ENCODE measurements at regions not wholly inside any gene's neighbourhood (a gene's known extent, or its start where the extent isn't known, plus 50 kb on each side); places are given as distances from the start of the nearest gene placed in this dataset.

DNA sequence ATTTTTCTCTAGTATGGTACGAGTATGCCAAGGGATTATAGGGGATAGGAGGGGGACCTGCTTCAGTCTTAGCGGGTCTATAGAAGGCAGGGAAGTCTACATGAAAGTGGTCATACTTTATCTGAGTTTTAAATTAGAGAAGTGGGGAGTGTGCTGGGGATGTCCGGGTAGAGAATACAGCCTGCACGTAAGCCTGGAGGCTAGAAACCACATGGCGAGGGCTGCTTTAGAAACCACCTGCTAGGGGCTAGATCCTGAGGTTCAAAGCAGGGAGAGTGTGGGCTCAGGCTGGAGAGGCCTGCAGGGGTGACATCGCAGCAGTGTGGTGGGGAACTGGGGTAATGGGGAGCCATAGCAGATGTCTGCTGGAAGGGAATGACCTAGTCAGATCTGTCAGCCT, 85.2 kb downstream of the VEGFA start:
- TF ChIP-seq YY1 (IDR thresholded peaks at IDR 0.05; ENCODE audit: extremely low read depth, insufficient replicate concordance, low read depth, low read length): no peak
- TF ChIP-seq CTCF (IDR thresholded peaks at IDR 0.05 in 2 of 3, conservative IDR thresholded peaks at IDR 0.05 in 1 of 3; ENCODE audit: borderline replicate concordance in 1 of 3, insufficient read depth in 1 of 3, low read depth in 2 of 3, low read length in 2 of 3): no peak
- TF ChIP-seq POLR2AphosphoS5 (IDR thresholded peaks at IDR 0.05; ENCODE audit: low read depth, low read length): no peak
- TF ChIP-seq EZH2 (IDR thresholded peaks at IDR 0.05): no peak
- TF ChIP-seq POLR2A (IDR thresholded peaks at IDR 0.05; ENCODE audit: borderline replicate concordance, extremely low read depth, insufficient read depth, insufficient read length): no peak
- TF ChIP-seq MAX (IDR thresholded peaks at IDR 0.05): no peak
- TF ChIP-seq RAD21 (IDR thresholded peaks at IDR 0.05; ENCODE audit: low read depth): no peak
- no peak for TF ChIP-seq JUND (IDR thresholded peaks at IDR 0.05)

Measured in HCT116 (cell line).